Osteocyte (in vitro differentiated cells): ENCODE measurements at regions not wholly inside any gene's neighbourhood (a gene's known extent, or its start where the extent isn't known, plus 50 kb on each side); places are given as distances from the start of the nearest gene placed in this dataset.

Experiments
- DNase-seq: peaks from one replicate; pipeline ENCODE4 v3.0.0; 2021; ENCODE audit warnings: mixed read lengths; ENCODE audit not compliant: unreplicated experiment; ENCODE audit errors: extremely low spot score
- H3K27ac Mint-ChIP-seq: one replicate; pipeline ENCODE4 v1.8.0; 2021; ENCODE audit warnings: mild to moderate bottlenecking, mixed read lengths; ENCODE audit not compliant: unreplicated experiment
- H3K27me3 Mint-ChIP-seq: one replicate; pipeline ENCODE4 v1.8.0; 2021; ENCODE audit warnings: mixed read lengths; ENCODE audit not compliant: unreplicated experiment
- H3K36me3 Mint-ChIP-seq: one replicate; pipeline ENCODE4 v1.8.0; 2021; ENCODE audit warnings: mixed read lengths; ENCODE audit not compliant: unreplicated experiment
- H3K4me1 Mint-ChIP-seq: one replicate; pipeline ENCODE4 v1.8.0; 2021; ENCODE audit warnings: mixed read lengths; ENCODE audit not compliant: unreplicated experiment
- H3K4me3 Mint-ChIP-seq: one replicate; pipeline ENCODE4 v1.8.0; 2021; ENCODE audit warnings: mild to moderate bottlenecking, moderate library complexity, mixed read lengths; ENCODE audit not compliant: unreplicated experiment
- H3K9me3 Mint-ChIP-seq: one replicate; pipeline ENCODE4 v1.8.0; 2021; ENCODE audit warnings: mixed read lengths; ENCODE audit not compliant: unreplicated experiment
- CTCF ChIP-seq: fragments of 200-600 bp; sonication (generic); IDR thresholded peaks from 2 replicates; pipeline ENCODE4 v1.5.0; 2021; ENCODE audit warnings: antibody characterized with exemption, mild to moderate bottlenecking, moderate library complexity

GRCh38 chr2:2880938-2881337 lies 496.7 kb downstream of the EIPR1 start:
- Mint-ChIP-seq H3K4me3 (no peak overlapping the region), H3K27ac (no peak overlapping the region), H3K27me3 (no peaks in the 10 kb centered on the region), H3K36me3 (no peaks in the 10 kb centered on the region), H3K9me3 (peaks cover 24% of the 10 kb centered on the region), H3K4me1 (no peaks in the 10 kb centered on the region)
- DNase-seq: no peak
- no peak for TF ChIP-seq CTCF

GRCh38 chr2:2879781-2880180 lies 497.8 kb downstream of the EIPR1 start:
- no peak for TF ChIP-seq CTCF
- Mint-ChIP-seq H3K36me3 (no peaks in the 10 kb centered on the region), H3K27me3 (no peaks in the 10 kb centered on the region), H3K4me3 (no peak overlapping the region), H3K9me3 (peaks cover 24% of the 10 kb centered on the region), H3K4me1 (no peaks in the 10 kb centered on the region), H3K27ac (no peak overlapping the region)
- no peak for DNase-seq

- no peak overlapping the region for H3K4me3 Mint-ChIP-seq
- DNase-seq: no peak
- peaks cover 24% of the 10 kb centered on the region for H3K9me3 Mint-ChIP-seq
- no peak for TF ChIP-seq CTCF
- no peaks in the 10 kb centered on the region for H3K27me3 Mint-ChIP-seq
- H3K27ac Mint-ChIP-seq: no peak overlapping the region
- H3K4me1 Mint-ChIP-seq: no peaks in the 10 kb centered on the region
- no peaks in the 10 kb centered on the region for H3K36me3 Mint-ChIP-seq
Observed at GRCh38 chr2:2879071-2879470, 498.5 kb downstream of the EIPR1 start.

GRCh38 chr2:2877427-2877826 lies 500.2 kb downstream of the EIPR1 start:
- H3K27me3 Mint-ChIP-seq: no peaks in the 10 kb centered on the region
- DNase-seq: no peak
- no peak overlapping the region for H3K4me3 Mint-ChIP-seq
- peaks cover 13% of the 10 kb centered on the region for H3K9me3 Mint-ChIP-seq
- H3K27ac Mint-ChIP-seq: no peak overlapping the region
- H3K36me3 Mint-ChIP-seq: no peaks in the 10 kb centered on the region
- H3K4me1 Mint-ChIP-seq: no peaks in the 10 kb centered on the region
- no peak for TF ChIP-seq CTCF

GRCh38 chr2:2876331-2877221 lies 501.0 kb downstream of the EIPR1 start:
- Mint-ChIP-seq H3K9me3 (peaks cover 12% of the 10 kb centered on the region), H3K4me1 (no peaks in the 10 kb centered on the region), H3K36me3 (no peaks in the 10 kb centered on the region), H3K27ac (no peak overlapping the region), H3K27me3 (no peaks in the 10 kb centered on the region), H3K4me3 (no peak overlapping the region)
- DNase-seq: no peak
- TF ChIP-seq CTCF: no peak
